ENCODE measurements at regions not wholly inside any gene's neighbourhood (a gene's known extent, or its start where the extent isn't known, plus 50 kb on each side); places are given as distances from the start of the nearest gene placed in this dataset.

DNA sequence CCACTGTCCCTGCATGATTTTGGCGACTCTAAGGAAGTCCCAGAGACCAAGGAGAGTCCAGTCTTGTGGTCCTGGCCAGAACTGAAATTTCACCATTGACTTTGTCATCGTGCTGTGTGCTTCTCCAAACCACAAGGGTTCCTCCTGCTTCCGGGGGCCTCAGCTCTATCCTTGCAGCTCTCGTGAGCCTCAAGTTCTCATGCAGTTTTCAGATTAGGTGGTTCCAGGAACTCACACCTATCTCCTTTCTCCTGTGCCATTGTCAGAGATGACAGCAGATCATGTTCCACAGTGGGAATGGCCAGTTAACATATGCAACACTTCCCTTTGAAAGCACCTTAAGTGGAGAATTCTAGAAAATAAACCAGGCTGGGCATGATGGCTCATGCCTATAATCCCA lies 97.9 kb upstream of the CRHR1 start:
- dilution Hi-C loops (cut with HindIII; ENCODE audit: low sequenced_read_pairs, unreplicated experiment) (no loop called here), intact Hi-C loops (cut with micrococcal nuclease) (no loop called here), in situ Hi-C loops (cut with MboI; ENCODE audit: low sequenced_read_pairs) (no loop called here)
- Histone ChIP-seq H2BK20ac (ENCODE audit: low read depth, low read length) (no peak overlapping the region), H3K4me1 (ENCODE audit: control insufficient read depth, insufficient read depth, low read length) (no peaks in the 10 kb centered on the region), H3K56ac (ENCODE audit: extremely low read depth, insufficient read depth, low read length) (no peak overlapping the region), H3K36me3 (ENCODE audit: control insufficient read depth, insufficient read depth, low read length) (no peaks in the 10 kb centered on the region), H3K23ac (ENCODE audit: low read depth, low read length) (no peak overlapping the region), H3K4me3 (ENCODE audit: insufficient read depth, low read depth, low read length) (no peak overlapping the region), H4K20me1 (ENCODE audit: insufficient read depth, low read length) (no peaks in the 10 kb centered on the region), H4K5ac (ENCODE audit: low read depth, low read length) (no peak overlapping the region), H4K91ac (ENCODE audit: insufficient read depth, low read depth, low read length) (no peak overlapping the region), H2BK15ac (ENCODE audit: low read depth, low read length) (no peak overlapping the region), H2AFZ (replicated peaks; ENCODE audit: low read length, poor library complexity) (no peak overlapping the region), H2BK5ac (ENCODE audit: low read depth, low read length, poor library complexity, severe bottlenecking) (no peak overlapping the region), H3K27me3 (ENCODE audit: control insufficient read depth, insufficient read depth, low read length) (peaks cover 29% of the 10 kb centered on the region), H3K14ac (replicated peaks; ENCODE audit: low read depth, low read length) (no peak overlapping the region), H3K18ac (ENCODE audit: low read depth, low read length) (no peak overlapping the region), H3K9me3 (ENCODE audit: control insufficient read depth, insufficient read depth, low read length) (no peaks in the 10 kb centered on the region), H3K4ac (ENCODE audit: low read depth, low read length) (no peak overlapping the region), H3K9ac (ENCODE audit: low read depth, low read length) (no peak overlapping the region), H3K9me1 (ENCODE audit: insufficient read depth, low read length) (no peaks in the 10 kb centered on the region), H2AK5ac (ENCODE audit: low read depth, low read length) (no peak overlapping the region), H3K79me1 (ENCODE audit: low read depth in 1 of 2, low read length in 2 of 2) (no peaks in the 10 kb centered on the region), H4K8ac (ENCODE audit: low read depth in 2 of 2, low read length in 2 of 2) (no peak overlapping the region), H3K27ac (ENCODE audit: insufficient read depth, low read length) (no peak overlapping the region), H2BK120ac (ENCODE audit: low read depth, low read length) (no peak overlapping the region), H2AK9ac (replicated peaks; ENCODE audit: low read depth, low read length, poor library complexity) (no peak overlapping the region), H3K4me2 (ENCODE audit: low read depth, low read length) (no peak overlapping the region)
- no TSS peak for BruUV-seq (replicated peaks)
- DNase-seq = no peak
- ChIA-PET POLR2A (ENCODE audit: unreplicated experiment) (no interaction called here), CTCF (no interaction called here)
- WGBS, 2 experiments (ENCODE audit: extremely low coverage in 2 of 2, insufficient read length in 1 of 2) = 56% methylated on average over 3 of the region's 4 CpGs; no CpG with 5 or more reads in 1 of the 2 experiments
- TF ChIP-seq CEBPB (IDR thresholded peaks at IDR 0.05; ENCODE audit: low read depth, low read length) (no peak), MAFK (IDR thresholded peaks at IDR 0.05; ENCODE audit: low read depth, low read length) (no peak), CHD1 (IDR thresholded peaks at IDR 0.05; ENCODE audit: low read depth, low read length) (no peak), FOS (IDR thresholded peaks at IDR 0.05; ENCODE audit: low read depth, low read length) (no peak), RFX5 (IDR thresholded peaks at IDR 0.05; ENCODE audit: low read depth, low read length) (no peak), MXI1 (IDR thresholded peaks at IDR 0.05; ENCODE audit: borderline replicate concordance, low read depth, low read length) (no peak), NFE2L2 (IDR thresholded peaks at IDR 0.05; ENCODE audit: low read depth, low read length) (no peak), MAZ (IDR thresholded peaks at IDR 0.05; ENCODE audit: borderline replicate concordance, low read depth, low read length) (no peak), BHLHE40 (IDR thresholded peaks at IDR 0.05; ENCODE audit: low read depth, low read length) (no peak), RAD21 (IDR thresholded peaks at IDR 0.05; ENCODE audit: low read length) (no peak), POLR2A (IDR thresholded peaks at IDR 0.05; ENCODE audit: low read depth, low read length) (no peak)
- TF ChIP-seq, protein P1, sequence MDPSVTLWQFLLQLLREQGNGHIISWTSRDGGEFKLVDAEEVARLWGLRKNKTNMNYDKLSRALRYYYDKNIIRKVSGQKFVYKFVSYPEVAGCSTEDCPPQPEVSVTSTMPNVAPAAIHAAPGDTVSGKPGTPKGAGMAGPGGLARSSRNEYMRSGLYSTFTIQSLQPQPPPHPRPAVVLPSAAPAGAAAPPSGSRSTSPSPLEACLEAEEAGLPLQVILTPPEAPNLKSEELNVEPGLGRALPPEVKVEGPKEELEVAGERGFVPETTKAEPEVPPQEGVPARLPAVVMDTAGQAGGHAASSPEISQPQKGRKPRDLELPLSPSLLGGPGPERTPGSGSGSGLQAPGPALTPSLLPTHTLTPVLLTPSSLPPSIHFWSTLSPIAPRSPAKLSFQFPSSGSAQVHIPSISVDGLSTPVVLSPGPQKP (IDR thresholded peaks at IDR 0.05; ENCODE audit: borderline replicate concordance, low read depth, low read length) = no peak
- TF ChIP-seq, protein P2, sequence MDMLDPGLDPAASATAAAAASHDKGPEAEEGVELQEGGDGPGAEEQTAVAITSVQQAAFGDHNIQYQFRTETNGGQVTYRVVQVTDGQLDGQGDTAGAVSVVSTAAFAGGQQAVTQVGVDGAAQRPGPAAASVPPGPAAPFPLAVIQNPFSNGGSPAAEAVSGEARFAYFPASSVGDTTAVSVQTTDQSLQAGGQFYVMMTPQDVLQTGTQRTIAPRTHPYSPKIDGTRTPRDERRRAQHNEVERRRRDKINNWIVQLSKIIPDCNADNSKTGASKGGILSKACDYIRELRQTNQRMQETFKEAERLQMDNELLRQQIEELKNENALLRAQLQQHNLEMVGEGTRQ (IDR thresholded peaks at IDR 0.05; ENCODE audit: low read depth, low read length) = no peak
- TF ChIP-seq, protein P3, sequence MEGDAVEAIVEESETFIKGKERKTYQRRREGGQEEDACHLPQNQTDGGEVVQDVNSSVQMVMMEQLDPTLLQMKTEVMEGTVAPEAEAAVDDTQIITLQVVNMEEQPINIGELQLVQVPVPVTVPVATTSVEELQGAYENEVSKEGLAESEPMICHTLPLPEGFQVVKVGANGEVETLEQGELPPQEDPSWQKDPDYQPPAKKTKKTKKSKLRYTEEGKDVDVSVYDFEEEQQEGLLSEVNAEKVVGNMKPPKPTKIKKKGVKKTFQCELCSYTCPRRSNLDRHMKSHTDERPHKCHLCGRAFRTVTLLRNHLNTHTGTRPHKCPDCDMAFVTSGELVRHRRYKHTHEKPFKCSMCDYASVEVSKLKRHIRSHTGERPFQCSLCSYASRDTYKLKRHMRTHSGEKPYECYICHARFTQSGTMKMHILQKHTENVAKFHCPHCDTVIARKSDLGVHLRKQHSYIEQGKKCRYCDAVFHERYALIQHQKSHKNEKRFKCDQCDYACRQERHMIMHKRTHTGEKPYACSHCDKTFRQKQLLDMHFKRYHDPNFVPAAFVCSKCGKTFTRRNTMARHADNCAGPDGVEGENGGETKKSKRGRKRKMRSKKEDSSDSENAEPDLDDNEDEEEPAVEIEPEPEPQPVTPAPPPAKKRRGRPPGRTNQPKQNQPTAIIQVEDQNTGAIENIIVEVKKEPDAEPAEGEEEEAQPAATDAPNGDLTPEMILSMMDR (conservative IDR thresholded peaks at IDR 0.05; ENCODE audit: low read depth, low read length) = no peak
- ATAC-seq (ENCODE audit: low read depth) = no peak
